ENCODE measurements at regions not wholly inside any gene's neighbourhood (a gene's known extent, or its start where the extent isn't known, plus 50 kb on each side); places are given as distances from the start of the nearest gene placed in this dataset.
A peak's percentile ranks its signal among the peaks of the same experiment; 100 is the strongest.
"Not testable (repeated sequence)": the region's sequence is repeated elsewhere in the genome, so short reads cannot be mapped to it uniquely, and the experiment has no call there.

DNA sequence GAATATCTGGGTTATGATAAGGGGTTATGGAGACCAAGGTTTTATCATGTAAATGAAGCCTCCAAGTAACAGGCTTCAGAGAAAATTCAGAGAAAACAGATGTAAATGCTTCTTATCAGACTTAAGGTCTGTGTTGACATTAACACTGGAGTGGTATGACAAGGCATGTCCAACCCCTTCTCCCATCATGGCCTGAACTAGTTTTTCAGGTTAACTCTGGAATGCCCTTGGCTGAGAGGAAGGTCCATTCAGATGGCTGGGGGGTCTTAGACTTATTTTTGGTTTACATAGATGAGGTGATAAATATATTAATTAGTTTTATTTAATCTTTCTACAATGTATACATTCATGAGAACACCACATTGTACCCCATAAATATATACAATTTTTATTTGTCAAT lies 399.6 kb downstream of the TBX15 start:
- FAIRE-seq: no peak

GRCh38 chr1:118578276-118578675 lies 393.2 kb upstream of the SPAG17 start:
- DNase-seq (ENCODE audit: extremely low spot score, insufficient read length, low read depth) (no peak), FAIRE-seq (no peak)

More for the DNA sequence above, 399.6 kb downstream of the TBX15 start:
- DNase-seq (ENCODE audit: extremely low spot score, insufficient read length, low read depth): no peak

DNA sequence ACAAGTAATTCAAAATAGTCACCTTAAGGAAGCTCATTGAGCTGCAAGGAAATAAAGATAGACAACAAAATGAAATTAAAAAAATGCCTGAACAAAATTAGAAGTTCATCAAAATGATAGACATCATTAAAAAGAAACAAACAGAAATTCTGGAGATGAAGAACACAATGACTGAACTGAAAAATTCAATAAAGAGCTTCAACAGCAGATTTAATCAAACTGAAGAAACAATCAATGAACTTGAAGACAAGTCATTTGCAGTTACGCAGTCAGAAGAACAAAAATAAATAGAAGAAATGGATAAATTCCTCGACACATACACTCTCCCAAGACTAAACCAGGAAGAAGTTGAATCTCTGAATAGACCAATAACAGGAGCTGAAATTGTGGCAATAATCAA lies 390.0 kb upstream of the SPAG17 start:
- DNase-seq (ENCODE audit: extremely low spot score, insufficient read length, low read depth): no peak
- no peak for FAIRE-seq

DNA sequence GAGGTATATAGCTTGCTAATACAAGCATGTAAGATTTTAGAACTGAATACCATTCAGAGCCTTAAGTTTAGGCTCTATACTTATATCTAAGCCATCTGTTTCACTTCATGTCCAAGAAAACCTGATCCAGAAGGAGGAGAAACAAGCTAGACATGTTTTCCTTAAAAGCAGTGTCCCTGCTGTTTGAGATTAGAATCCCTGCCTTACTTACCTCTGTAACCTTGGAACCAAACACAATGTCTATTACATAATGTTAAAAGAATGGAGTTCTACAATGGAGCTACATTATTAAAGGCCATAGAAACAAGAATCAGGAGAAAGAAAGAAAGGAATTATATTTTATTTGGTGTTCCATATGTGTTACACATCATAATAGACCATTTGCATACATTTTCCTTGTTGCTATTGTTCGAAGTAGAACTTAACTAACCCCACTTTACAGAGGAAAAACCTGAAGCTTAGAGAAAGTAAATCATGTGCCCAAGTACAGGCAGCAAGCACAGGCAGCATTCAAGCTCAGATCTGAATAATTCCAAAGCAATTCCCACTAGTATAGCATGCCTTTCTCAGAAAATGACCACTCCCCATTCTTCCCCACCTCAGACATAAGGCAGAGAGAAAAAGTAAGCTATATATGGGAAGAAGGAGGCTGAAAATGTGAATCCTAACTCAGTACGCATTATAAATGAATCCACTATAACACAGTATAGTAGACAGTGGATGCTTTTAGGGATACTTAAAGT lies 380.1 kb upstream of the SPAG17 start:
- FAIRE-seq (no peak), DNase-seq (ENCODE audit: extremely low spot score, insufficient read length, low read depth) (no peak)

- DNase-seq (ENCODE audit: extremely low spot score, insufficient read length, low read depth) (no peak), FAIRE-seq (peak; percentile 59)
These were observed 379.2 kb upstream of the SPAG17 start for GRCh38 chr1:118563981-118564951.

DNA sequence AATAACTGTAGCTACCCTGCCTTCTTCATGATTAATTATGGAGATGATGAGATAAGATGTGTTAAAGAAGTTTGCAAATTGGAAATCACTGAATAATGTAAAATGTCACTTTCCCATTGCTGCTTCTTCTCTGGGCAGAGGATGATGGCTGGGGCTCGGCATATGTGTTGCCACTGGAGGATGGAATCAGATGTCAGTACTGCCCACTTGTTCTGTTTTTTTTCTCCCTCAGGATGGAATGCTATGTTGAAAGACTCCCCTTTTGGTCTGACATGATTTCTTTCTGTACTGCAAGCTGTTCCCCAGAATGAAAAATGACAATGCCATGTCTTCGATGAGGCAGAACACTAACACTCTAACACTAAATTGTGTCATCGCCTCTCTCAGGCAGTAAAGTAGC lies 373.9 kb upstream of the SPAG17 start:
- DNase-seq (ENCODE audit: extremely low spot score, insufficient read length, low read depth) (no peak), FAIRE-seq (no peak)

- FAIRE-seq: no peak
- DNase-seq (ENCODE audit: extremely low spot score, insufficient read length, low read depth): no peak
These were observed 371.9 kb upstream of the SPAG17 start for GRCh38 chr1:118556936-118557335.

DNA sequence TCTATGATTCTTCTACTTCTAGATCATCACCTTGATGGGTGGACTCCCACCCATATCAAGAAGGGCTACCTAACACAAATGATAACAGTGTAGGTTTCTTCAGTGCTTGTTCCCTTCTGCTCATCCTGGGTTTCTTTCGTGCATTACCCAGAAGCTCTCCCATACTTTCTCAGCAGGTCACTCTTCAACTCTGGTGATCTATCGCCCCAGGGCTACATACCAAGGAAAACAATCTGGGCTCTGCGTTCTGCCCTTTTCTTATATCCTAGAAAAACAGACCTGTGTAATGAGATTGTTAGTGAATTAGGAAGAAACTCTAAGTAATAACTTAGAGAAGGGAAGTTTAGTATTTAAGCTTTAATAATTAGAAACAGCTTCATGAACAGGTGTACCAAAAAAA lies 370.6 kb upstream of the SPAG17 start:
- no peak for FAIRE-seq
- DNase-seq (ENCODE audit: extremely low spot score, insufficient read length, low read depth): no peak

DNA sequence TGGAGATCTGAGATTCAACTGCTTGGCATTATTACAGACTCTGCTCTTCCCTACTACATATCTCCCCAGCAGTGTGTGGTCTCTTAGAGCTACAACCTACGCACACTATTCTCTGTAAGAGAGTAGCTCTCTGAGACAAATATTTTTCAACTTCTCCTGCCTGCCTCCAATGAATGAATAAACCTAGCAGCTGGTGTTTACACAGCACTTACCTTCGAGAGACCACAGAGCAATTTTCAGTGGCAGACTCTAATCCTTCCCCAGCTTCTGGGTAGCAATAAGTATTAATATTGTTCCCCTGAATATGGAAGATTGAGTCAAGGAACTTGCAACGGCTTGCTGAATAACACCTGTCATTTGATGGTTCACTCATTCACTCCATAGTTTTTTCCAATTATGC lies 350.9 kb upstream of the SPAG17 start:
- DNase-seq (ENCODE audit: extremely low spot score, insufficient read length, low read depth) (no peak), FAIRE-seq (no peak)

DNA sequence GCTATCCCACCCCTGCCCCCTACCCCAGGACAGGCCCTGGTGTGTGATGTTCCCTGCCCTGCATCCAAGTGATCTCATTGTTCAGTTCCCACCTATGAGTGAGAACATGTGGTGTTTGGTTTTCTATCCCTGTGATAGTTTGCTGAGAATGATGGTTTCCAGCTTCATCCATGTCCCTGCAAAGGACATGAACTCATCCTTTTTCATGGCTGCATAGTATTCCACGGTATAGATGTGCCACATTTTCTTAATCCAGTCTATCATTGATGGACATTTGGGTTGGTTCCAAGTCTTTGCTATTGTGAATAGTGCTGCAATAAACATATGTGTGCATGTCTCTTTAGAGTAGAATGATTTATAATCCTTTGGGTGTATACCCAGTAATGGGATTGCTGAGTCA lies 326.9 kb upstream of the SPAG17 start:
- not testable (repeated sequence) for FAIRE-seq; DNase-seq (ENCODE audit: extremely low spot score, insufficient read length, low read depth)

- FAIRE-seq (no peak), DNase-seq (ENCODE audit: extremely low spot score, insufficient read length, low read depth) (no peak)
These were observed 319.8 kb upstream of the SPAG17 start for GRCh38 chr1:118504867-118505266.

GRCh38 chr1:118504221-118504644 lies 319.2 kb upstream of the SPAG17 start:
- FAIRE-seq (no peak), DNase-seq (ENCODE audit: extremely low spot score, insufficient read length, low read depth) (no peak)

DNA sequence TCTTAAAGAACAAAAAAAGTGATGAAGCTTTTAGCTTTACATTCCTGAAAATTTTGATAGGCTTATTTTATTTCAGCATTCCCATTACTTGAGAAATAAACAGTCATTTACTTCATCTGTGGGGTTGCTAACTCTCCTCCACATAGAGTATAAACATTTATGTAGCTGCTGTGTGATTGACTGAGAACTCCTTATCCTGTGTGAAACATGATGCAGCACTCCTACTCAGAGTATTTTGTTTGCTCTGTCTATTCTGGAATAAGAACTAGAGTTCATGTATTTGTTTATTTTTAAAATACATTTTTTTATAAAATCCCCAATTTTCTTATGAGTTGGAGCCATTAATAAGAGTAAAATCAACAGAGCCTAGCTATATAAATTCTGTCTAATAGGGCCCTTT lies 318.7 kb upstream of the SPAG17 start:
- no peak for DNase-seq (ENCODE audit: extremely low spot score, insufficient read length, low read depth)
- FAIRE-seq: no peak

DNA sequence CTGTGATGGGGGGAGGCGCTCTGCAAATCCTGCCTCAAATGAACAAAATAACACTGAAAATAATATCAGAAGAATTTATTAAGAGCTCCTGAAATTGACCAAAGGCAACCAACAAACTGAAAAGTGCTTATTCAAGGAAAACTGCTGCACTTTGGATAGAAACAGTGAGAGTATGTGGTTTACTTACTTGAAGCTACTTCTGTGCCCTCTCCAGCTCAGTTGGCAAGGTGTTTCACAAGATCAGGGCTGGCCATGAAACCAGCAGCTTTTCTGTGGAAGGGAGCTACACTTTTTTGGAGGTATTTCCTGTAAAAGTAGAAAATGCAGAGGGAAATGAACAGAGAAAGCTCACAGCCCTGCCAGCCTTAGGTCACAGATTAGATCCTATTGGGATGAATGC lies 310.0 kb upstream of the SPAG17 start:
- DNase-seq (ENCODE audit: extremely low spot score, insufficient read length, low read depth) (no peak), FAIRE-seq (no peak)

DNA sequence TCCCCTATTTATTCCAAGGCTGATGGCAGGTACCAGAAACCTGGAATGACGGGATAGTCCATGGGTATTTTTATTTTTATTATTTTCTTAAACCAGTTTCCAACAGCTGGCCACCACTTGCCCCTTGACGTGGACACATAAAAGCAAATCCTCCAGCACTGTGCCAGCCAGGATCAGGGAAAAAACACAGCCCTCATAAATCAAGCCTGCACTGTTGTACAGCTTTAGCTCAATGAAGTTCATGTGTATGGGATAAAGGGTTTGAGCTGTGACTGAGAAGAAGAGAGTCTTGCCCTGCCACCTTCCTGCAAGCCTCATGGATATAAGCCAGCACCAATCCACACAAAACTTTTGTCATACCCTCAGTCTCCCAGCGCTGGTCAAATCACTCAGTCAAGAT lies 303.8 kb upstream of the SPAG17 start:
- no peak for FAIRE-seq
- no peak for DNase-seq (ENCODE audit: extremely low spot score, insufficient read length, low read depth)

- FAIRE-seq: no peak
- no peak for DNase-seq (ENCODE audit: extremely low spot score, insufficient read length, low read depth)
These were observed 302.9 kb upstream of the SPAG17 start for GRCh38 chr1:118487932-118488331.

DNA sequence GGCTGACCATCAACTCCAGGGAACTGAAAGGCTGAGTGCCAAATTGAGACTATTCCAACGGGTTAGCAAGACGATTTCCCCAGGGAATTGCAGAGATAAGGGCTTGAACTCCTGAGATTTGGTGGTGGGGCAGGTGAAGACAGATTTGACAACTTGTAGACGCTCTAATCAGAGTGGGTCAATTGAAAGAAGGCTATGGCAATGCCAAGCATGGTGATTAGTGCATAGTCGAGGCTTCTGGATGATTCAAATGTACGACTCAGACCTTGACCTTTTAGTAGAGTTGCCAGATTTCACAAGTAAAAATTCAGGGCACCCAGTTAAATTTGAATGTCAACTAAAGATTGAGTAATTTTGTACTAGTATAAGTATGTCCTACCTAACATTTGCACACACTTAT lies 302.1 kb upstream of the SPAG17 start:
- DNase-seq (ENCODE audit: extremely low spot score, insufficient read length, low read depth) (no peak), FAIRE-seq (no peak)

GRCh38 chr1:118486199-118486598 lies 301.2 kb upstream of the SPAG17 start:
- DNase-seq (ENCODE audit: extremely low spot score, insufficient read length, low read depth): no peak
- no peak for FAIRE-seq

DNA sequence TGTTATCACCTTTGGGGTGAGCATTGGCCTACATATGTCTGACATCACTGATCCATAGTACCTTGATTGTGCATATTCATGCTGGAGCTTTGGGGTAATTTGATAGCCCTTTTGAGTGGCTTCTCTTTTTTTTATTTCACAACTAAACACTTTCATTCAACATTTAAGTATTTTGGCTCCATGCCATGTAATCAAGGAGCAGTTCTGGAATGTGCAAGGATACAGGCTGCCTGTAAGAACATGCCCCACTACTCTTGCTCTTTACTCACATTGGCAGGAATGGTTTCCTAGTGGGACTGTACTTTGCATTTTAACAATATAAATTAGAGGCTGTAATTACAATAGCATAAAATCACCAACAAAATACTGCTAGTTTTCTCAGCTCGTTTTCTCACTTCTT lies 300.7 kb upstream of the SPAG17 start:
- DNase-seq (ENCODE audit: extremely low spot score, insufficient read length, low read depth) (no peak), FAIRE-seq (no peak)

DNA sequence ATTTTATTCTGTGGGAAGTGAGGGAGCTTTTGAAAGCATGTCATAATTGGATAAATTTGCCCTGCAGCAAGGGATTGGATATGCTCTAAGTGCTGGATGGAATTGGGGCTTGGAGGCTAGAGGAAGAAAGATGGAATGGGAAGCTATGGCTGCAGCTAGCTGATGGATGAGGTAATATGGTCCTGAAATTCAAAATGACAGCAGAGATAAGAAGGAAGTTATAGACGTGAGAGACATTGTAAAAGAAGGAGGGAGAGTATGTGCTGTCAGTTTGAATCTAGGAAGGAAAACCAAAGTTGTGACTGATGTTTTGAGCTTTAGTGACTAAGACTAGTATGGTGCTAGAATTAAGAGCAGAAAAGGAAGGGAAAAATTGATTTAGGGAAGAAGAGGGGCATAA lies 299.9 kb upstream of the SPAG17 start:
- DNase-seq (ENCODE audit: extremely low spot score, insufficient read length, low read depth) (no peak), FAIRE-seq (no peak)

Measured in GM18507 (cell line).